AG08395 (cell line): ENCODE measurements at regions not wholly inside any gene's neighbourhood (a gene's known extent, or its start where the extent isn't known, plus 50 kb on each side); places are given as distances from the start of the nearest gene placed in this dataset.

Source experiments
- DNase-seq: peaks from one replicate; pipeline ENCODE4 v3.0.0; 2012; ENCODE audit warnings: mixed read lengths, low spot score

- no peak for DNase-seq
Observed at GRCh38 chr18:29071869-29072268, 894.9 kb upstream of the CDH2 start.

GRCh38 chr18:29063346-29063745, 886.4 kb upstream of the CDH2 start:
- no peak for DNase-seq

GRCh38 chr18:29062921-29063320, 886.0 kb upstream of the CDH2 start:
- no peak for DNase-seq

GRCh38 chr18:29060349-29060748, 883.4 kb upstream of the CDH2 start:
- no peak for DNase-seq

GRCh38 chr18:29057703-29058102, 880.8 kb upstream of the CDH2 start:
- no peak for DNase-seq

GRCh38 chr18:29056800-29057199, 879.9 kb upstream of the CDH2 start:
- DNase-seq = no peak

- no peak for DNase-seq
Observed at GRCh38 chr18:29041976-29042375, 865.0 kb upstream of the CDH2 start.

- DNase-seq = no peak
Observed at GRCh38 chr18:29034113-29034856, 857.4 kb upstream of the CDH2 start.

GRCh38 chr18:29028560-29028959, 851.6 kb upstream of the CDH2 start:
- DNase-seq = no peak

- DNase-seq = no peak
Observed at GRCh38 chr18:29018976-29019375, 842.0 kb upstream of the CDH2 start.

GRCh38 chr18:29012883-29013465, 836.0 kb upstream of the CDH2 start:
- DNase-seq = no peak

GRCh38 chr18:29012364-29012763, 835.4 kb upstream of the CDH2 start:
- no peak for DNase-seq

- no peak for DNase-seq
Observed at GRCh38 chr18:29009250-29009803, 832.4 kb upstream of the CDH2 start.

GRCh38 chr18:29008809-29009208, 831.9 kb upstream of the CDH2 start:
- no peak for DNase-seq

GRCh38 chr18:29007986-29008654, 831.2 kb upstream of the CDH2 start:
- DNase-seq = no peak

GRCh38 chr18:29004921-29005320, 828.0 kb upstream of the CDH2 start:
- DNase-seq = no peak

- no peak for DNase-seq
Observed at GRCh38 chr18:29003194-29003593, 826.3 kb upstream of the CDH2 start.

GRCh38 chr18:29002747-29003146, 825.8 kb upstream of the CDH2 start:
- no peak for DNase-seq

- peak; percentile 29 for DNase-seq
Observed at GRCh38 chr18:28999726-29000125, 822.8 kb upstream of the CDH2 start.

- peak; percentile 4 for DNase-seq
Observed at GRCh38 chr18:28995319-28995718, 818.4 kb upstream of the CDH2 start.

GRCh38 chr18:28984731-28985130, 807.8 kb upstream of the CDH2 start:
- DNase-seq = peak; percentile 5

- no peak for DNase-seq
Observed at GRCh38 chr18:28974504-28974903, 797.6 kb upstream of the CDH2 start.

GRCh38 chr18:28973324-28973723, 796.4 kb upstream of the CDH2 start:
- DNase-seq = no peak
